OCI-LY7 (cell line): ENCODE measurements at regions not wholly inside any gene's neighbourhood (a gene's known extent, or its start where the extent isn't known, plus 50 kb on each side); places are given as distances from the start of the nearest gene placed in this dataset.

ENCODE experiments used
- BruUV-seq: library from RNA; stranded (reverse); fragments of 400-500 nt; replicated peaks from 2 replicates; lab custom pipeline; 2021; lab: Mats Ljungman, UMichigan
- CTCF ChIA-PET: fragments of 300-600 bp; sonication (Branson Sonifier 250); formaldehyde crosslinking; loops from one replicate; lab custom pipeline; 2022; ENCODE audit warnings: antibody characterized with exemption; ENCODE audit not compliant: unreplicated experiment; lab: Charles Lee
- POLR2A ChIA-PET: fragments of 300-600 bp; sonication (Branson Sonifier 250); formaldehyde crosslinking; loops from one replicate; lab custom pipeline; 2022; ENCODE audit warnings: antibody characterized with exemption; lab: Charles Lee
- DNase-seq: peaks from one replicate; pipeline ENCODE4 v3.0.0-alpha.2; 2015; ENCODE audit warnings: low spot score
- H2AFZ ChIP-seq: fragments of 200-600 bp; sonication (generic), shearing (Covaris generic); 2 replicates; pipeline ENCODE4 v1.6.1; 2014; ENCODE audit warnings: mild to moderate bottlenecking, antibody characterized with exemption, low read length, moderate library complexity
- H3K27ac ChIP-seq: fragments of 200-600 bp; sonication (generic); 2 replicates; pipeline ENCODE4 v1.5.1; 2014; ENCODE audit warnings: mixed run types, low read depth, mild to moderate bottlenecking, moderate library complexity, low read length, inconsistent platforms; ENCODE audit not compliant: poor library complexity, severe bottlenecking
- H3K36me3 ChIP-seq: fragments of 200-600 bp; sonication (generic); 2 replicates; pipeline ENCODE4 v1.6.1; 2014; ENCODE audit warnings: mild to moderate bottlenecking, antibody characterized with exemption, low read length, moderate library complexity, mixed read lengths; ENCODE audit not compliant: insufficient read depth
- H3K4me1 ChIP-seq: fragments of 200-600 bp; sonication (generic); 2 replicates; pipeline ENCODE4 v1.5.1; 2014; ENCODE audit warnings: mild to moderate bottlenecking, low read length; ENCODE audit not compliant: insufficient read depth, poor library complexity, severe bottlenecking
- H3K4me2 ChIP-seq: fragments of 200-600 bp; sonication (generic); 2 replicates; pipeline ENCODE4 v1.6.1; 2014; ENCODE audit warnings: mild to moderate bottlenecking, low read length
- H3K4me3 ChIP-seq: fragments of 200-600 bp; sonication (generic); 2 replicates; pipeline ENCODE4 v1.5.1; 2014; ENCODE audit warnings: mild to moderate bottlenecking, low read depth, low read length; ENCODE audit not compliant: poor library complexity, severe bottlenecking
- H3K79me2 ChIP-seq: fragments of 200-600 bp; sonication (generic); 2 replicates; pipeline ENCODE4 v1.6.1; 2016; ENCODE audit warnings: low read depth, mild to moderate bottlenecking, low read length, moderate library complexity, mixed read lengths; ENCODE audit not compliant: insufficient read depth
- H3K9me2 ChIP-seq: fragments of 200-600 bp; sonication (generic); 2 replicates; pipeline ENCODE4 v1.6.1; 2016; ENCODE audit warnings: mild to moderate bottlenecking, low read length, mixed read lengths; ENCODE audit not compliant: insufficient read depth
- H3K9me3 ChIP-seq: fragments of 200-600 bp; sonication (generic); 2 replicates; pipeline ENCODE4 v1.6.1; 2014; ENCODE audit warnings: mild to moderate bottlenecking, mixed run types, low read length, mixed read lengths
- H4K20me1 ChIP-seq: fragments of 200-600 bp; sonication (generic); 2 replicates; pipeline ENCODE4 v1.6.1; 2014; ENCODE audit warnings: mild to moderate bottlenecking, antibody characterized with exemption, low read length, moderate library complexity, mixed read lengths; ENCODE audit not compliant: insufficient read depth
- EZH2phosphoT487 ChIP-seq: fragments of 200-600 bp; sonication (generic); IDR thresholded peaks from 2 replicates; pipeline ENCODE4 v1.6.1; 2018; ENCODE audit warnings: low read depth, borderline replicate concordance, mild to moderate bottlenecking, mixed run types, antibody characterized with exemption, low read length, moderate library complexity, mixed read lengths
- intact Hi-C: fragments of 100-400 bp; cut with micrococcal nuclease; formaldehyde crosslinking; loops from one replicate; pipeline ENCODE4 v1.10.0; 2022; ENCODE audit not compliant: unreplicated experiment
- TF ChIP-seq, protein P1 (sequence below): fragments of 200-600 bp; sonication (generic); conservative IDR thresholded peaks from 2 replicates; pipeline ENCODE4 v1.5.1; 2014; ENCODE audit warnings: mild to moderate bottlenecking, antibody characterized with exemption, low read length, moderate library complexity, mixed read lengths

DNA sequence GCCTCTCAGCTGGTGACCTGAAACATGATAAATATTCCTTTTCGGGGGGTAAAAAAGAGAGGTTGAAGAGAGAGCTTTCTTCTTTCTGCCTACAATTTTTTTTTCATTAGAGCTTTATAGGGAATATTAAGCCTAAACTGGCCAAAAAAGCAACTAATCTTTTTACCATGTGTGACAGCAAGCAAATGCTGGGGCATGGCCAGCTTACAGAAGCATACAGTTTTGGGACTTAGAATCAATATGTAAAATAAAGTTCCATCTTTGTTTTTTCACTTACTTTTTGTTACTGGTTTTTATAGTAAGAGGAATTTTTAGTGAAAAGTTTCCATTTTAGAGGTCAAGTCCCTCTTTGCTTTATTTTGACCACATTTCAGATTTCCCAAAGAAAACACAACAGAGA lies 301.2 kb upstream of the DEPDC1 start:
- no peak for TF ChIP-seq EZH2phosphoT487
- TF ChIP-seq, protein P1, sequence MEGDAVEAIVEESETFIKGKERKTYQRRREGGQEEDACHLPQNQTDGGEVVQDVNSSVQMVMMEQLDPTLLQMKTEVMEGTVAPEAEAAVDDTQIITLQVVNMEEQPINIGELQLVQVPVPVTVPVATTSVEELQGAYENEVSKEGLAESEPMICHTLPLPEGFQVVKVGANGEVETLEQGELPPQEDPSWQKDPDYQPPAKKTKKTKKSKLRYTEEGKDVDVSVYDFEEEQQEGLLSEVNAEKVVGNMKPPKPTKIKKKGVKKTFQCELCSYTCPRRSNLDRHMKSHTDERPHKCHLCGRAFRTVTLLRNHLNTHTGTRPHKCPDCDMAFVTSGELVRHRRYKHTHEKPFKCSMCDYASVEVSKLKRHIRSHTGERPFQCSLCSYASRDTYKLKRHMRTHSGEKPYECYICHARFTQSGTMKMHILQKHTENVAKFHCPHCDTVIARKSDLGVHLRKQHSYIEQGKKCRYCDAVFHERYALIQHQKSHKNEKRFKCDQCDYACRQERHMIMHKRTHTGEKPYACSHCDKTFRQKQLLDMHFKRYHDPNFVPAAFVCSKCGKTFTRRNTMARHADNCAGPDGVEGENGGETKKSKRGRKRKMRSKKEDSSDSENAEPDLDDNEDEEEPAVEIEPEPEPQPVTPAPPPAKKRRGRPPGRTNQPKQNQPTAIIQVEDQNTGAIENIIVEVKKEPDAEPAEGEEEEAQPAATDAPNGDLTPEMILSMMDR, result no peak
- intact Hi-C loops, result no loop called here
- POLR2A ChIA-PET, result no interaction called here

DNA sequence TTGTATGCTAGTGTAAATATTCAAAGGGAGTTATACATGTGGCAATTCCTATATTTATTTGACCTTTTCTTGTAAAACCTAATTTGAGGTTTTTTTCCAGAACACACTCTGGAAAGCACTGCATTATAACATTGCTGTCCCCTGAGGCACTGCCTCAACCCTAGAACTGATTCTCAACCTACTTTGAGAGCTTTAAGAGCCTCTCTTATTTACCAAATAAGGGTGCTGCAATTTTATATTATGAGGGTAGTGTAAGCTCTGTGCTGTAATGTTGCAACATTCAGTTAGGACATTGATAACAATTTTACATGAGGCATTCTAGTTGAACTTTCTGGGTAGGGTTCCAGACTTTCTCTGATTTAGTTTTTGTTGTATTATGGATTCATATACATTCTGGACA lies 302.2 kb upstream of the DEPDC1 start:
- Histone ChIP-seq H3K36me3 (no peaks in the 10 kb centered on the region), H2AFZ (no peak overlapping the region), H3K27ac (no peak overlapping the region), H3K4me1 (no peaks in the 10 kb centered on the region), H3K4me3 (no peak overlapping the region), H3K4me2 (no peak overlapping the region), H3K9me2 (no peaks in the 10 kb centered on the region), H3K79me2 (no peaks in the 10 kb centered on the region), H4K20me1 (no peaks in the 10 kb centered on the region), H3K9me3 (no peaks in the 10 kb centered on the region)
- TF ChIP-seq, protein P1, result no peak
- TF ChIP-seq EZH2phosphoT487, result no peak
- ChIA-PET POLR2A (no interaction called here), CTCF (no interaction called here)
- intact Hi-C loops, result no loop called here
- DNase-seq, result no peak
- BruUV-seq, result no TSS peak

More for the DNA sequence above, 301.2 kb upstream of the DEPDC1 start:
- BruUV-seq, result no TSS peak
- Histone ChIP-seq H3K4me3 (no peak overlapping the region), H3K9me3 (no peaks in the 10 kb centered on the region), H3K79me2 (no peaks in the 10 kb centered on the region), H3K4me1 (no peaks in the 10 kb centered on the region), H3K4me2 (no peak overlapping the region), H3K9me2 (no peaks in the 10 kb centered on the region), H4K20me1 (no peaks in the 10 kb centered on the region), H3K27ac (no peak overlapping the region), H2AFZ (no peak overlapping the region), H3K36me3 (no peaks in the 10 kb centered on the region)
- CTCF ChIA-PET, result no interaction called here
- no peak for DNase-seq

DNA sequence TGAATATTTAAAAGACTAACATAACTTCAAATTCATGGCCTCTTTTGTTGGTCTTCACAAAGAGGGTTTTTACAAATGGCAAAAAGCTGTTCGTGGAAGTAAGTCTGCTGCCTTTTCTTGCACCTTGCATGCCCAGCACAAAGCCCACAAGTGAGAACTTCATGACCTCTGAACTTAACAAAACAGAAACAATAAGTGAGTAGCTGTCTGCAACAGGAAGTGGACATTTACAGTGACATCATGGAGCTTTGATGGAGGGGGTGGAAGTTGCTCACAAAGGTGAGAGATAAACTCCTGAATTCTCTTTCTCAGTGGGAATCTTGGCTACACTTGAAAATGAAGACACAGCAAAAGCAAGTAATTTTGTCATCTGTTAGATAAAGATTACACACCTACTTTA lies 303.3 kb upstream of the DEPDC1 start:
- Histone ChIP-seq H3K9me2 (no peaks in the 10 kb centered on the region), H3K9me3 (no peaks in the 10 kb centered on the region), H3K36me3 (no peaks in the 10 kb centered on the region), H4K20me1 (no peaks in the 10 kb centered on the region), H2AFZ (no peak overlapping the region), H3K4me2 (no peak overlapping the region), H3K4me3 (no peak overlapping the region), H3K4me1 (no peaks in the 10 kb centered on the region), H3K27ac (no peak overlapping the region), H3K79me2 (no peaks in the 10 kb centered on the region)
- no TSS peak for BruUV-seq
- ChIA-PET CTCF (no interaction called here), POLR2A (no interaction called here)
- TF ChIP-seq, protein P1, result no peak
- TF ChIP-seq EZH2phosphoT487, result no peak
- DNase-seq, result no peak
- intact Hi-C loops, result no loop called here
